DMS53 treated with DMSO at 0.1 percent for 48 hours (cell line): ENCODE measurements at regions not wholly inside any gene's neighbourhood (a gene's known extent, or its start where the extent isn't known, plus 50 kb on each side); places are given as distances from the start of the nearest gene placed in this dataset.
"Not testable (repeated sequence)": the region's sequence is repeated elsewhere in the genome, so short reads cannot be mapped to it uniquely, and the experiment has no call there.

ENCODE experiments used
- DNase-seq: peaks from one replicate; lab custom pipeline; 2025; ENCODE audit not compliant: unreplicated experiment; lab: John Stamatoyannopoulos, UW

DNA sequence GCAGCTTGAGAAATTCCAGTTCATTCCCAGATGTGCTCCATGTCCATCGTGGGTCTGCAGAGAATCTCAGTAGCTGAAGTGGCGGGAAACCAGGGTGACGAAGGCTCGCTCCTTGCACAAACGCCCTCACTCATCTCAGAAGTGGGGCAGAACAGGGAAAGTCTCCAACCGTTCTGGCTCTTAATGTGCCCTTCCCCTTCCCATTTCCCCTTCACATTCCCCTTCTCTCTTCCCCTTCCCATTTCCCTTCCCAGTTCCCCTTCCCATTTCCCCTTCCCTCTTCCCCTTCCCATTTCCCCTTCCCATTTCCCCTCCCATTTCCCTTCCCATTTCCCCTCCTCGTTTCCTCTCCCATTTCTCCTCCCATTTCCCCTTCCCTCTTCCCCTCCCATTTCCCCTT, 108.5 kb downstream of the OLFM1 start:
- DNase-seq, result not testable (repeated sequence)

DNA sequence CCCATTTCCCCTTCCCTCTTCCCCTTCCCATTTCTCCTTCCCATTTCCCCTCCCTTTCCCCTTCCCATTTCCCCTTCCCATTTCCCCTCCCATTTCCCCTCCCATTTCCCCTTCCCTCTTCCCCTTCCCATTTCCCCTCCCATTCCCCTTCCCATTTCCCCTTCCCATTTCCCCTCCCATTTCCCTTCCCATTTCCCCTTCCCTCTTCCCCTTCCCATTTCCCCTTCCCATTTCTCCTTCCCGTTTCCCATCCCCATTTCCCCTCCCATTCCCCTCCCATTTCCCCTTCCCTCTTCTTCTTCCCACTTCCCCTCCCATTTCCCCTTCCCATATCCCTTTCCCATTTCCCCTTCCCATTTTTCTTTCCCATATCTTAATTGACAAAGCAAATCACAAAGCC, 109.0 kb downstream of the OLFM1 start:
- no peak for DNase-seq

- DNase-seq, result no peak
Measured at GRCh38 chr9:135198144-135198543, 110.7 kb downstream of the OLFM1 start.

- DNase-seq, result no peak
Measured at GRCh38 chr9:135198586-135199285, 111.3 kb downstream of the OLFM1 start.

- no peak for DNase-seq
Measured at GRCh38 chr9:135199489-135199888, 112.0 kb downstream of the OLFM1 start.

- no peak for DNase-seq
Measured at GRCh38 chr9:135201711-135202110, 114.2 kb downstream of the OLFM1 start.

GRCh38 chr9:135204177-135204576, 116.7 kb downstream of the OLFM1 start:
- no peak for DNase-seq

DNA sequence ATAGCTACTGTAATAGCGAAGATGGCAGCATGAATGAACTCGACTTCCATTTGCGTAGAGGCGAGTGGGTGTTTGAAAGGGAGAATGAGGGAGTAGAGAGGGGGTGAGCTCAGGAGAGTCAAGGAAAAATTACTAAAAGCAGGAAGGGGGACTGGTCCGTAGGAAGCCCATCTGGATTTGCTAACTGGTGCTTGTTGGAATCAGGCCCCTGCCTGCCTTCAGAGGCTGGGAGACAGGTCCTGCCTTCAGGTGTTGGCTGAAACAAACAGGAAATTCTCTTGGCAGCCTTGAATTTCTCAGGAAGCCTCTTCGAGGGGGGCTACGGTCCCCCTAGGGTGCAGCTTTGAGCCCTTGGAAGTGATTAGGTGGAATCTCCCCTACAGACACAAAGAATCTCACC, 121.7 kb downstream of the OLFM1 start:
- DNase-seq, result no peak

DNA sequence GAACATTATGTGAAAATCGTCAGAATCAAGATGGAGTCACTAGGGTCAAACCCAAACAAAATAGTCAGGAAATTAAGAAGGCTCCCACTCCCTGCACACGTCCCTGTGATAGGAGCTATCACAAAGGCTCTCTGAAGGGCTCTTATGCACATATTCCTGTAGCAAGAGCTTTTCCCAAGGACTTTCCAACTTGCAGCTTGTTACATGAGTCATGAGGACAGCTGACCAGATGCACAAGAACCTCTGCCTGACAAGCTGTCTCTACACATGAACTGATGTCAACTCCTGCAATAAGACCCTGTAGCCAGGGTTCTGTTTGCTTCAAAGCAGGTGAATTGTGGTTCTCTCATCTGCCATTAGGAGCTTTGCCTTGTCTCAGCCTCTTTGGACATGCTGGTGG, 122.4 kb downstream of the OLFM1 start:
- no peak for DNase-seq

DNA sequence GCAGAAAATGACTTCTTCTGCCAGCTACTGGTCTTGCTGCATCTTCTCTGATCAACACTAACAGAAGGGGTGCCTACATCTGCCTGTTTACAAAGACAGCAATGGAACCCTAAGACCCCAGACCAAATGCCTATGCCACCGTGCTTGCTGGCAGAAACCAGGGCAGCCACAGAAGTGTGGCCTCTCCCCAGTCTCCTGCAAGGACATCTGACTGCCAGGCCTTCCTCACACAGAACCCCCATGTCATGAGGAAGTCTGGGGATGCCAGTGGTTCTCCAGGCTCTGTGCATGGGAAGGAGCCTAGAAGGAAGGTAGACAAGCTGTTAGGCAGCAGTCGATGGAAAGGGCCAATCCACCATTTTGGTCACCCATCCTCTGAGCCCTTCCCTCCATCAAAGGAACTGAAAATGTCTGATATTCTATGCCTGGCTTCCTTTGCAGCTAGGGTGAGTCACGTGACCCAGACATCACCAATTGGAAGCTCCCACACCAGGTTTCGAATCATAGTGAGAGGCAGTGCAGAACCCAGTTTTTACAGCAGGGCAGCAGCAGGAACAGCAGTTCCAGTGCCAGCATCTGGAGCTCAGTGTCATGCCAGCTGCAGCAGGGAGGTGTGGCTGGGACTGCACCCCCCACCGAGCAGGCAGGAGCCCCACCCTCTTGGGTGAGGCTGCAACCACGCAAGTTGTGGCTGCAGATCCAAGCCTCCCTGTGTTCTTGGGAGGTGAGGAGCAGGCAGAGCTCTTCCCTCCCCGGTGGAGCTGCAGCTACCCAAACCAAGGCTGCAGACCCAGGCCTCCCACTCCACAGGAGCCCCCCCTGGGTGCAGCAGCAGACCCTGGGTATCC, 123.4 kb downstream of the OLFM1 start:
- no peak for DNase-seq

DNA sequence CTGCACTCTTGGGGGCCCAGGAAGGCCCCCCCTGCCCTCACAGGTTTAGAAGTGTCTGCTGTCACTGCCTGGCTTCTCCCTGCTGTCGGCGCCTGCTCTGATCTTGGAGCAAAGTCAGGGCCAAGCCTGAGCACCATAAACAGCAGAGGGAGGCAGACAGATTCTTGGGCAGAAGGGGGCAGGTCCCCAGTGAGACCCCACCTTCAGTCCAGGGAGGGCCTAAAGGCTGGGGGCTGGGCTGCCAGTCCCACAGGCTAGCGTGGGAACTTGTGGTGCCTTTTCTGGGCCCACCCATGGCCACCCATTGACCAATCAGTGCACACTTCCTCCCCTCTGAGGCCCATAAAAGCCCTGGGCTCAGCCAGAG, 124.0 kb downstream of the OLFM1 start:
- DNase-seq, result no peak

DNA sequence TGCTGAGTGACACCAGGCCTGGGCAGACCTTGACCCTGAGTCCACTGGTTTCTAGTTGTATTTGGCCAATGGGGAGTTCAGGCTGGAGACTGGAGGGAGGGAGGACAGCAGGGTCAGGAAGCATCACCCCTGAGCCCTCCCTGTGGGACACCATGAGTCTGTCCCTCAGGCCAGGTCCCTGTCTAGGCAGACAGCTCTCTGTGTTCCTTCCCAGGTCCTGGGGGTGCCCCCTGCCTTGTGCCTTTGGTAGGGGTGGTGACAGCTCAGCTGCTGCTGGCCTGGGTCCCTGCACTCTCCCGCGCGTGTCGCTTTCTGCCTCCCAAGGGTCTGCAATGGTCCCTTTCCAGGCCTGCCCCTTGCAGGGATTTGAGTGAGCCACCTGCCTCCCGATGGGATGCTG, 125.5 kb downstream of the OLFM1 start:
- no peak for DNase-seq

DNA sequence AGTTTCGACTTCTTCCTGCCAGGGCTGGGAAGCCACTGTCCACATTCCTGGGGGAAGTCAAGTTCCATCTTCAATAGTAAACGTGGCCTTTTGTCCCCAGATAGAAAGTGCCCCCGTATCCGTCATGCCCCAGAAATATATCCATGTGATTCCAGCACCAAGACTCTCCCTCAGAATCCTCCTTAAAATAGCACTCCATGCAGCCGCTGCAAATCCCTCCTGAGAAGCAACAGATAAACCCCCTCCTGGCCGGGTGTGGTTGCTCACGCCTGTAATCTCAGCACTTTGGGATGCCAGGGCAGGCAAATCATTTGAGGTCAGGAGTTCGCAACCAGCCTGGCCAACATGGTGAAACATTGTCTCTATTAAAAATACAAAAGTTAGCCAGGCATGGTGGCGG, 126.1 kb downstream of the OLFM1 start:
- DNase-seq, result no peak

- DNase-seq, result no peak
Measured at GRCh38 chr9:135214054-135214640, 126.7 kb downstream of the OLFM1 start.

DNA sequence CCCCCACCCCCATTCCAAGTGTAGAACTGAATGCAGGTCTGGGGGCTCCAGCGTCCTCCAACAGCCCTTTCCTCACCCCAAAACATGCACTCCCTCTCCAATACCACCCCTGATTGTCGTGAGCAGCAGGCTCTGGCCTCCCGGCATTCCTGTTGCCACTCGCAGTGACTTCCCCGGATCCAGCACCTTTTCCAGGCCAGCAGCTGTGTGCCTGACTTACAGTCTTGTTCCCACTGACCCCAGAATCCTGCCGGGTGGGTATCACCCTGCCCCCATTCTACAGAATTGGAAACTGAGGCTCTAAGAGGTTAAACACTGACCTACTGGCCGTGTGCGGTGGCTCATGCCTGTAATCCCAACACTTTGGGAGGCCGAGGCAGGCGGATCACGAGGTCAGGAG, 127.2 kb downstream of the OLFM1 start:
- no peak for DNase-seq

- no peak for DNase-seq
Measured at GRCh38 chr9:135215571-135216161, 128.2 kb downstream of the OLFM1 start.

GRCh38 chr9:135216236-135216635, 128.8 kb downstream of the OLFM1 start:
- DNase-seq, result no peak

- DNase-seq, result no peak
Measured at GRCh38 chr9:135216791-135217441, 129.4 kb downstream of the OLFM1 start.

- no peak for DNase-seq
Measured at GRCh38 chr9:135217836-135218235, 130.4 kb downstream of the OLFM1 start.

DNA sequence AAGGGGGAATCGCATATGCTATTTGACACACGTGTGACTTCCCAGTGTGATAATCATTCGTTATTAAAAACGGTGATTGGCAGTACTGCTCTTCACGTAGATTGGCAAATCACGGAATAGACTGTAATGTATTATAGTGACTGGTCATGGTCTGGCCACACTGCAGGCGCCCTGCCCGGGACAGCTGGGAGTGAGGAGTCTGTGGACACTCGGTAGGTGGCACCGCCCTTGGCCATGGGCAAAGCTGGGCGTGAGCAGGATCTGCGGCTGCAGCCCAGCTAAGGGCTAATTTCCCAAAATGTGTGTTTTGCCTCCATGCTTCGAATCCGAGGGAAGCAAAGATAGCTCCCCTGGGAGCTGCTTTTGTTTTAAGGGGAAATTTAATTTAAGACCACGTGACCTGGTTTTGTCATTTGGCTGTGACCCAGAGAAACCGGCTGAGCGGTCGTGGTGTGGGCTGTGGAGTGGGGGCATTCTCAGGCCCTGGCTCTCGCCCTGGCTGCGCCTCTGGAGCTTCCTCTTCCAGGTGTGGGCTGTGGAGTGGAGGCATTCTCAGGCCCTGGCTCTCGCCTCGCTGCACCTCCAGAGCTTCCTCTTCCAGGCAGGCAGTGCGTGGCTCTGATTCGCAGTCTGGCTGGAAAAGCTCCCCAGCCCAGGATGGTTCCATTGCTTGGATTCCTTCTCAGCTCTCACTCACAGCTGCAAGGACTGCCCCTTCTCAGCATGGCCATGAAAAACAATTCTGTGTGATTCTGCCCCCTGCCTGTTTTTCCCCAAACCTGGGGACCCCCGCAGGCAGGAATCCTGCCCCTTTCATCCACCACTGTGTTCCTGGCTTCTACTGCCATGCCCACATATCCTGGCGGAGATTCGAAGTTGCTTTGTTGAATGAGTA, 131.1 kb downstream of the OLFM1 start:
- no peak for DNase-seq
